ENCODE measurements at regions not wholly inside any gene's neighbourhood (a gene's known extent, or its start where the extent isn't known, plus 50 kb on each side); places are given as distances from the start of the nearest gene placed in this dataset.
A peak's percentile ranks its signal among the peaks of the same experiment; 100 is the strongest.

GRCh38 chr21:28727809-28728208, 264.9 kb downstream of the LTN1 start:
- Histone ChIP-seq H3K9me3 (no peaks in the 10 kb centered on the region), H3K27ac (no peak overlapping the region)
- WGBS, result 78% methylated on average over 1 of the region's 1 CpG

GRCh38 chr21:28725396-28725795, 267.3 kb downstream of the LTN1 start:
- WGBS, result 78% methylated on average over 1 of the region's 1 CpG
- no peaks in the 10 kb centered on the region for H3K36me3 ChIP-seq
- no peak for DNase-seq (ENCODE audit: low spot score in 2 of 2)
- TF ChIP-seq POLR2A (IDR thresholded peaks at IDR 0.05) (no peak), CTCF (IDR thresholded peaks at IDR 0.05) (no peak), EP300 (IDR thresholded peaks at IDR 0.05) (no peak), POLR2AphosphoS5 (IDR thresholded peaks at IDR 0.05) (no peak)
- no peak overlapping the region for H3K27ac ChIP-seq
- peaks cover 10% of the 10 kb centered on the region for H3K4me1 ChIP-seq
- no peak overlapping the region for H3K4me3 ChIP-seq
- no peaks in the 10 kb centered on the region for H3K27me3 ChIP-seq
- H3K9me3 ChIP-seq, result no peaks in the 10 kb centered on the region

More at GRCh38 chr21:28727809-28728208, 264.9 kb downstream of the LTN1 start:
- Histone ChIP-seq H3K27me3 (no peaks in the 10 kb centered on the region), H3K36me3 (no peaks in the 10 kb centered on the region), H3K4me1 (peaks cover 10% of the 10 kb centered on the region), H3K4me3 (no peak overlapping the region)
- TF ChIP-seq POLR2AphosphoS5 (IDR thresholded peaks at IDR 0.05) (no peak), CTCF (IDR thresholded peaks at IDR 0.05) (no peak), POLR2A (IDR thresholded peaks at IDR 0.05) (no peak), EP300 (IDR thresholded peaks at IDR 0.05) (no peak)
- no peak for DNase-seq (ENCODE audit: low spot score in 2 of 2)

- TF ChIP-seq CTCF (IDR thresholded peaks at IDR 0.05) (no peak), EP300 (IDR thresholded peaks at IDR 0.05) (no peak), POLR2A (IDR thresholded peaks at IDR 0.05) (no peak), POLR2AphosphoS5 (IDR thresholded peaks at IDR 0.05) (no peak)
- DNase-seq (ENCODE audit: low spot score in 2 of 2), result no peak
- no peaks in the 10 kb centered on the region for H3K36me3 ChIP-seq
- WGBS, result 43% methylated on average over 5 of the region's 5 CpGs
- peak overlapping the region; percentile 65 for H3K27ac ChIP-seq
- peaks cover 10% of the 10 kb centered on the region for H3K4me1 ChIP-seq
- H3K9me3 ChIP-seq, result no peaks in the 10 kb centered on the region
- no peak overlapping the region for H3K4me3 ChIP-seq
- H3K27me3 ChIP-seq, result no peaks in the 10 kb centered on the region
Measured at GRCh38 chr21:28723646-28724045, 269.0 kb downstream of the LTN1 start.

GRCh38 chr21:28719723-28720122, 273.0 kb downstream of the LTN1 start:
- 97% methylated on average over 3 of the region's 3 CpGs for WGBS
- H3K27ac ChIP-seq, result no peak overlapping the region
- H3K36me3 ChIP-seq, result no peaks in the 10 kb centered on the region

More at GRCh38 chr21:28719723-28720122, 273.0 kb downstream of the LTN1 start:
- H3K27me3 ChIP-seq, result no peaks in the 10 kb centered on the region
- DNase-seq (ENCODE audit: low spot score in 2 of 2), result no peak
- no peaks in the 10 kb centered on the region for H3K9me3 ChIP-seq
- H3K4me1 ChIP-seq, result peaks cover 10% of the 10 kb centered on the region
- no peak for TF ChIP-seq CTCF (IDR thresholded peaks at IDR 0.05)
- no peak for TF ChIP-seq POLR2AphosphoS5 (IDR thresholded peaks at IDR 0.05)
- TF ChIP-seq EP300 (IDR thresholded peaks at IDR 0.05), result no peak
- no peak for TF ChIP-seq POLR2A (IDR thresholded peaks at IDR 0.05)
- H3K4me3 ChIP-seq, result no peak overlapping the region

Measured in suprapubic skin (tissue), 4 donors.